Ishikawa (cell line): ENCODE measurements at regions not wholly inside any gene's neighbourhood (a gene's known extent, or its start where the extent isn't known, plus 50 kb on each side); places are given as distances from the start of the nearest gene placed in this dataset.

Source experiments
- CREB1 ChIP-seq: IDR thresholded peaks from 2 replicates; pipeline ENCODE4 v1.6.1; 2012; ENCODE audit warnings: low read depth
- FOXM1 ChIP-seq: IDR thresholded peaks from 2 replicates; pipeline ENCODE4 v1.6.1; 2012; ENCODE audit warnings: low read depth, borderline replicate concordance
- MAX ChIP-seq: IDR thresholded peaks from 2 replicates; pipeline ENCODE4 v1.6.1; 2012
- REST ChIP-seq: IDR thresholded peaks from 2 replicates; pipeline ENCODE4 v1.6.1; 2012; ENCODE audit warnings: low read depth, mild to moderate bottlenecking
- ZBTB7A ChIP-seq: IDR thresholded peaks from 2 replicates; pipeline ENCODE4 v1.6.1; 2012; ENCODE audit warnings: low read depth
- TF ChIP-seq, protein P1 (sequence below): IDR thresholded peaks from 2 replicates; pipeline ENCODE4 v1.6.1; 2012

GRCh38 chrX:15165832-15166231 lies 104.1 kb downstream of the ASB9 start:
- no peak for TF ChIP-seq ZBTB7A
- no peak for TF ChIP-seq FOXM1
- TF ChIP-seq, protein P1, sequence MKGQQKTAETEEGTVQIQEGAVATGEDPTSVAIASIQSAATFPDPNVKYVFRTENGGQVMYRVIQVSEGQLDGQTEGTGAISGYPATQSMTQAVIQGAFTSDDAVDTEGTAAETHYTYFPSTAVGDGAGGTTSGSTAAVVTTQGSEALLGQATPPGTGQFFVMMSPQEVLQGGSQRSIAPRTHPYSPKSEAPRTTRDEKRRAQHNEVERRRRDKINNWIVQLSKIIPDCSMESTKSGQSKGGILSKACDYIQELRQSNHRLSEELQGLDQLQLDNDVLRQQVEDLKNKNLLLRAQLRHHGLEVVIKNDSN = no peak
- no peak for TF ChIP-seq REST
- TF ChIP-seq CREB1 = no peak
- no peak for TF ChIP-seq MAX
